Superior temporal gyrus (tissue), 1 donor: ENCODE measurements at regions not wholly inside any gene's neighbourhood (a gene's known extent, or its start where the extent isn't known, plus 50 kb on each side); places are given as distances from the start of the nearest gene placed in this dataset.
A peak's percentile ranks its signal among the peaks of the same experiment; 100 is the strongest.

Experiments used
- DNase-seq: peaks from one replicate; pipeline ENCODE4 v3.0.0-alpha.2; 2016; ENCODE audit errors: extremely low spot score

- no peak for DNase-seq
These were observed 113.1 kb upstream of the DOK5 start for GRCh38 chr20:54362283-54362682.

- DNase-seq = no peak
These were observed 111.0 kb upstream of the DOK5 start for GRCh38 chr20:54364365-54364764.

GRCh38 chr20:54364919-54365318, 110.5 kb upstream of the DOK5 start:
- no peak for DNase-seq

GRCh38 chr20:54366669-54367344, 108.6 kb upstream of the DOK5 start:
- no peak for DNase-seq

- peak; percentile 42 for DNase-seq
These were observed 106.8 kb upstream of the DOK5 start for GRCh38 chr20:54368570-54368969.

- DNase-seq = no peak
These were observed 103.1 kb upstream of the DOK5 start for GRCh38 chr20:54372313-54372712.

- no peak for DNase-seq
These were observed 97.2 kb upstream of the DOK5 start for GRCh38 chr20:54377992-54378773.

GRCh38 chr20:54379893-54380584, 95.4 kb upstream of the DOK5 start:
- no peak for DNase-seq

- DNase-seq = no peak
These were observed 93.0 kb upstream of the DOK5 start for GRCh38 chr20:54382419-54382818.

GRCh38 chr20:54385746-54386145, 89.6 kb upstream of the DOK5 start:
- no peak for DNase-seq

- DNase-seq = no peak
These were observed 85.7 kb upstream of the DOK5 start for GRCh38 chr20:54389596-54390280.

- peak; percentile 45 for DNase-seq
These were observed 77.9 kb upstream of the DOK5 start for GRCh38 chr20:54397292-54398140.

GRCh38 chr20:54398814-54399213, 76.6 kb upstream of the DOK5 start:
- DNase-seq = no peak

GRCh38 chr20:54405540-54405939, 69.9 kb upstream of the DOK5 start:
- no peak for DNase-seq

- no peak for DNase-seq
These were observed 67.9 kb upstream of the DOK5 start for GRCh38 chr20:54407459-54407858.

- DNase-seq = no peak
These were observed 59.4 kb upstream of the DOK5 start for GRCh38 chr20:54415967-54416366.

- no peak for DNase-seq
These were observed 58.6 kb upstream of the DOK5 start for GRCh38 chr20:54416770-54417169.

GRCh38 chr20:54419531-54419930, 55.9 kb upstream of the DOK5 start:
- DNase-seq = peak; percentile 13
